Body of pancreas (tissue), 4 donors: ENCODE measurements at regions not wholly inside any gene's neighbourhood (a gene's known extent, or its start where the extent isn't known, plus 50 kb on each side); places are given as distances from the start of the nearest gene placed in this dataset.

Experiments
- ATAC-seq: fragments of 150-250 bp; one replicate; pipeline ENCODE4 v1.9.1; 2016
- DNase-seq, 4 donors: peaks; one replicate each; pipeline ENCODE4 v3.0.0-alpha.2; 2019
- H3K27ac ChIP-seq, 4 donors: fragments of 200-600 bp; sonication (generic); 1 replicate in 3 of 4; 2 replicates in 1 of 4; pipeline versions ENCODE4 v1.5.1 to v1.6.1; 2016 to 2019; ENCODE audit warnings: mild to moderate bottlenecking in 1 of 4, mixed read lengths in 1 of 4, moderate library complexity in 1 of 4
- H3K27me3 ChIP-seq, 2 donors: fragments of 200-600 bp; sonication (generic); one replicate each; pipeline ENCODE4 v1.6.0; 2016; ENCODE audit warnings: mild to moderate bottlenecking in 1 of 2
- H3K36me3 ChIP-seq, 2 donors: fragments of 200-600 bp; sonication (generic); replicated peaks in 1 of 2; 2 replicates each; pipeline ENCODE4 v1.5.1; 2016; ENCODE audit warnings: low read depth in 2 of 2; ENCODE audit not compliant: insufficient read depth in 1 of 2
- H3K4me1 ChIP-seq: fragments of 200-600 bp; sonication (generic); one replicate; pipeline ENCODE4 v1.6.0; 2016
- H3K4me3 ChIP-seq, 2 donors: fragments of 200-600 bp; sonication (generic); 1 replicate in 1 of 2; 2 replicates in 1 of 2; pipeline ENCODE4 v1.5.1; 2016 to 2019
- H3K9me3 ChIP-seq, 3 donors: fragments of 200-600 bp; sonication (generic); 1 replicate in 2 of 3; 2 replicates in 1 of 3; pipeline ENCODE4 v1.5.1; 2016
- POLR2A ChIP-seq, 3 donors: fragments of 450-650 bp; IDR thresholded peaks; one replicate each; pipeline ENCODE4 v1.6.1; 2016; ENCODE audit warnings: antibody characterized with exemption in 3 of 3, mild to moderate bottlenecking in 2 of 3
- WGBS, 2 donors: methylation state at CpG; one replicate each; pipeline ENCODE4 v1.1.5; 2017; 5-methylcytosine and 5-hydroxymethylcytosine counted together
- intact Hi-C: fragments of 100-400 bp; cut with DNase I; formaldehyde crosslinking; loops from one replicate; pipeline ENCODE4 v1.15.1; 2023
- TF ChIP-seq, protein P1 (sequence below), 7 experiments: fragments of 450-650 bp in 4 of 7; fragments of 200-600 bp in 3 of 7; sonication (generic) in 3 of 7; IDR thresholded peaks; one replicate each; pipeline ENCODE4 v1.5.1; 2016 to 2019; ENCODE audit warnings: antibody characterized with exemption in 7 of 7

- H3K36me3 ChIP-seq: no peaks in the 10 kb centered on the region
- DNase-seq (peak in 1 of 4 donors; percentile 20), ATAC-seq (no peak)
- TF ChIP-seq POLR2A (IDR thresholded peaks at IDR 0.05): no peak
- TF ChIP-seq, protein P1, sequence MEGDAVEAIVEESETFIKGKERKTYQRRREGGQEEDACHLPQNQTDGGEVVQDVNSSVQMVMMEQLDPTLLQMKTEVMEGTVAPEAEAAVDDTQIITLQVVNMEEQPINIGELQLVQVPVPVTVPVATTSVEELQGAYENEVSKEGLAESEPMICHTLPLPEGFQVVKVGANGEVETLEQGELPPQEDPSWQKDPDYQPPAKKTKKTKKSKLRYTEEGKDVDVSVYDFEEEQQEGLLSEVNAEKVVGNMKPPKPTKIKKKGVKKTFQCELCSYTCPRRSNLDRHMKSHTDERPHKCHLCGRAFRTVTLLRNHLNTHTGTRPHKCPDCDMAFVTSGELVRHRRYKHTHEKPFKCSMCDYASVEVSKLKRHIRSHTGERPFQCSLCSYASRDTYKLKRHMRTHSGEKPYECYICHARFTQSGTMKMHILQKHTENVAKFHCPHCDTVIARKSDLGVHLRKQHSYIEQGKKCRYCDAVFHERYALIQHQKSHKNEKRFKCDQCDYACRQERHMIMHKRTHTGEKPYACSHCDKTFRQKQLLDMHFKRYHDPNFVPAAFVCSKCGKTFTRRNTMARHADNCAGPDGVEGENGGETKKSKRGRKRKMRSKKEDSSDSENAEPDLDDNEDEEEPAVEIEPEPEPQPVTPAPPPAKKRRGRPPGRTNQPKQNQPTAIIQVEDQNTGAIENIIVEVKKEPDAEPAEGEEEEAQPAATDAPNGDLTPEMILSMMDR (IDR thresholded peaks at IDR 0.05): no peak
- no peak overlapping the region for H3K4me3 ChIP-seq
- no peak overlapping the region for H3K27ac ChIP-seq
- intact Hi-C loops: no loop called here
- 40 to 49% methylated on average over 9 to 30 of the region's 30 CpGs for WGBS, 2 donors
- H3K4me1 ChIP-seq: no peaks in the 10 kb centered on the region
- H3K27me3 ChIP-seq: no peaks in the 10 kb centered on the region
- no peaks in the 10 kb centered on the region for H3K9me3 ChIP-seq
These were observed 56.1 kb upstream of the ACSF3 start for GRCh38 chr16:89037261-89038152.

- Histone ChIP-seq H3K9me3 (no peaks in the 10 kb centered on the region), H3K27me3 (no peaks in the 10 kb centered on the region), H3K4me3 (no peak overlapping the region), H3K4me1 (no peaks in the 10 kb centered on the region), H3K36me3 (no peaks in the 10 kb centered on the region), H3K27ac (no peak overlapping the region)
- intact Hi-C loops: no loop called here
- no peak for ATAC-seq
- TF ChIP-seq POLR2A (IDR thresholded peaks at IDR 0.05): no peak
- TF ChIP-seq, protein P1 (IDR thresholded peaks at IDR 0.05): no peak
- DNase-seq: no peak
- WGBS, 2 donors: 48 to 56% methylated on average over 19 to 24 of the region's 24 CpGs
These were observed 55.4 kb upstream of the ACSF3 start for GRCh38 chr16:89038221-89038721.

- no peaks in the 10 kb centered on the region for H3K27me3 ChIP-seq
- intact Hi-C loops: no loop called here
- ATAC-seq (no peak), DNase-seq (no peak)
- no peaks in the 10 kb centered on the region for H3K4me1 ChIP-seq
- no peak overlapping the region for H3K4me3 ChIP-seq
- TF ChIP-seq POLR2A (IDR thresholded peaks at IDR 0.05): no peak
- TF ChIP-seq, protein P1 (IDR thresholded peaks at IDR 0.05): no peak
- H3K27ac ChIP-seq: no peak overlapping the region
- H3K36me3 ChIP-seq: no peaks in the 10 kb centered on the region
- WGBS, 2 donors: 69 to 73% methylated on average over 10 to 28 of the region's 29 CpGs
- no peaks in the 10 kb centered on the region for H3K9me3 ChIP-seq
These were observed 54.6 kb upstream of the ACSF3 start for GRCh38 chr16:89038811-89039735.

DNA sequence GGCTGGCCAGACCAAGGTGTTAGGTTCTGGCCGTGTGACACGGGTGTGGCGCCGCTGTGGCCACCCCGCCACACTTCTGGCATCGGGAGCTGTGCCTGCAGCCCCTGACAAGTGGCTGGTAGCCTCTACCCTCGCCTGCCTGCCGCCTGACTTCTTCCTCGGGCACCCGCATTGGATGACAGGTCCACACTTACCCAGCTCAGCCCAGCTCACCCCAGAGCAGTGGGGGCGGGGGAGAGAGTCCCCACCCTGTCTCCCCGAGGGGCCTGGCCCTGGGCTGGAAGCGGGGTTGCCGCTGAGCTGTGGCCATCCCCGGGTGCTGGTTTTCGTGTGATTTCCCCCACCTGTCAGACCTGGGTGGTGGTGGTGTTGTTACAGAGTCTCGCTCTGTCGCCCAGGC is 53.9 kb upstream of the ACSF3 start:
- H3K27me3 ChIP-seq: no peaks in the 10 kb centered on the region
- no peak for ATAC-seq
- H3K4me1 ChIP-seq: no peaks in the 10 kb centered on the region
- DNase-seq: no peak
- no peak overlapping the region for H3K27ac ChIP-seq
- no peak for TF ChIP-seq POLR2A (IDR thresholded peaks at IDR 0.05)
- TF ChIP-seq, protein P1 (IDR thresholded peaks at IDR 0.05): no peak
- WGBS, 2 donors: 73 to 83% methylated on average over 3 to 16 of the region's 18 CpGs
- no peaks in the 10 kb centered on the region for H3K36me3 ChIP-seq
- H3K4me3 ChIP-seq: no peak overlapping the region
- no peaks in the 10 kb centered on the region for H3K9me3 ChIP-seq
- intact Hi-C loops: no loop called here
